B cell (primary cell): ENCODE measurements at regions not wholly inside any gene's neighbourhood (a gene's known extent, or its start where the extent isn't known, plus 50 kb on each side); places are given as distances from the start of the nearest gene placed in this dataset.

ENCODE experiments used
- CTCF ChIP-seq: fragments of 200-600 bp; IDR thresholded peaks from one replicate; pipeline ENCODE4 v1.8.0; 2022; ENCODE audit warnings: antibody characterized with exemption, mild to moderate bottlenecking
- EZH2 ChIP-seq: IDR thresholded peaks from 2 replicates; pipeline ENCODE4 v1.6.1; 2012; ENCODE audit warnings: borderline replicate concordance, low read depth, mild to moderate bottlenecking, moderate library complexity, low read length; ENCODE audit not compliant: insufficient read depth, poor library complexity, severe bottlenecking

- TF ChIP-seq CTCF, result no peak
- TF ChIP-seq EZH2, result no peak
These were observed 110.1 kb downstream of the KCTD15 start for GRCh38 chr19:33906578-33907335.
